ENCODE measurements at regions not wholly inside any gene's neighbourhood (a gene's known extent, or its start where the extent isn't known, plus 50 kb on each side); places are given as distances from the start of the nearest gene placed in this dataset.

GRCh38 chr7:94062372-94062771 is 58.2 kb upstream of the BET1 start:
- no peak overlapping the region for H3K4me3 ChIP-seq (ENCODE audit: low read depth, low read length)
- peak; percentile 43 for DNase-seq (ENCODE audit: low read depth)
- TF ChIP-seq, protein P1, sequence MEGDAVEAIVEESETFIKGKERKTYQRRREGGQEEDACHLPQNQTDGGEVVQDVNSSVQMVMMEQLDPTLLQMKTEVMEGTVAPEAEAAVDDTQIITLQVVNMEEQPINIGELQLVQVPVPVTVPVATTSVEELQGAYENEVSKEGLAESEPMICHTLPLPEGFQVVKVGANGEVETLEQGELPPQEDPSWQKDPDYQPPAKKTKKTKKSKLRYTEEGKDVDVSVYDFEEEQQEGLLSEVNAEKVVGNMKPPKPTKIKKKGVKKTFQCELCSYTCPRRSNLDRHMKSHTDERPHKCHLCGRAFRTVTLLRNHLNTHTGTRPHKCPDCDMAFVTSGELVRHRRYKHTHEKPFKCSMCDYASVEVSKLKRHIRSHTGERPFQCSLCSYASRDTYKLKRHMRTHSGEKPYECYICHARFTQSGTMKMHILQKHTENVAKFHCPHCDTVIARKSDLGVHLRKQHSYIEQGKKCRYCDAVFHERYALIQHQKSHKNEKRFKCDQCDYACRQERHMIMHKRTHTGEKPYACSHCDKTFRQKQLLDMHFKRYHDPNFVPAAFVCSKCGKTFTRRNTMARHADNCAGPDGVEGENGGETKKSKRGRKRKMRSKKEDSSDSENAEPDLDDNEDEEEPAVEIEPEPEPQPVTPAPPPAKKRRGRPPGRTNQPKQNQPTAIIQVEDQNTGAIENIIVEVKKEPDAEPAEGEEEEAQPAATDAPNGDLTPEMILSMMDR (IDR thresholded peaks at IDR 0.05; ENCODE audit: insufficient read depth, low read depth, low read length) = no peak

DNA sequence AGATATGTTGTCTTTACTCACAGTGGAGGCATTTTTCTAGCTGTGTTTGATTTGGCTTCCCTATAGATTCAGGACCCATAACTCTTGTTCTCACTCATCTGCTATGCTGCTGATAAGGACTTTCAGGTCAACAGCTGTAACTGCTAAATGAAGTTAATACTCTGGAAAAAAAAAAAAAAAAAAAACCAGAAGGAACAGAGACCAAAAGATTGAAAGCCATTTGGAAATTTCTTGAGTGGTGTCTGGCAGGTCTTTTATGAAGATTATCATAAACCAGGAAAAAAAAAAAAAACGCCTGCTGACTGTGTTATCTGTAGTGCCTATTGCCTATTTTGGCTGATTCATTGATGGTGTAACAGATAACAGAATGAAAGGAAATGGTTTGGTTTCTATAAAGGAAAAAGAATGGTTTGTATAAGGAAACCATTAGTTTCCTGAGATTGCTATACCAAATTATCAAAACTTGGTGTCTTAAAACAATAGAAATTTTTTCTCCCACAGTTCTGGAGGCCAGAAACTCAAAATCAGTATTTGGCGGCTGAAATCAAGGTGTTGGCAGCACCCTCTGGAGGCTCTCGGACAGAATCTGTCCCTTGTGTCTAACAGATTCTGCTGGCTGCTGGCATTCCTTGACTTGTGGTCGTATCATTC is 60.5 kb upstream of the BET1 start:
- no peak overlapping the region for H3K4me3 ChIP-seq (ENCODE audit: low read depth, low read length)
- peak; percentile 69 for DNase-seq (ENCODE audit: low read depth)
- TF ChIP-seq, protein P1 (IDR thresholded peaks at IDR 0.05; ENCODE audit: insufficient read depth, low read depth, low read length) = no peak

DNA sequence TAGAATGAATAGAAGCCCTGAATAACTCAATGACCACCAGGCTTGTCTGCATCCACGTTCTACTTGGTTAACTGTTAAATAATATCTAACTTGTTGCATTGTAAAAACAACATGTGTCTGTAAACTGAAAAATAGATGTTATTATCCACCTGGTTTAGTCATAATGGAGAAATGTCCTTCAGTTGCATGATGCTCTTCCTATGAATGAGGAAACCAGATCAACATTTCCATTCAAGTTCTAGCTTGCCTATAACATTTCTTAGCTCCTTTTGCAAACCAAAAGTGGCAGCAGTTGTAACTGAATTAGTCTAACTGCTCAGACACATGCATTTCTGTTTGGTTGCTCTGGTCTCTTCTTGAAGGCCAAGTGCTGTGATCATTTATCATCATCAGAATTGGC is 62.9 kb upstream of the BET1 start:
- TF ChIP-seq, protein P1 (IDR thresholded peaks at IDR 0.05; ENCODE audit: insufficient read depth, low read depth, low read length) = no peak

DNA sequence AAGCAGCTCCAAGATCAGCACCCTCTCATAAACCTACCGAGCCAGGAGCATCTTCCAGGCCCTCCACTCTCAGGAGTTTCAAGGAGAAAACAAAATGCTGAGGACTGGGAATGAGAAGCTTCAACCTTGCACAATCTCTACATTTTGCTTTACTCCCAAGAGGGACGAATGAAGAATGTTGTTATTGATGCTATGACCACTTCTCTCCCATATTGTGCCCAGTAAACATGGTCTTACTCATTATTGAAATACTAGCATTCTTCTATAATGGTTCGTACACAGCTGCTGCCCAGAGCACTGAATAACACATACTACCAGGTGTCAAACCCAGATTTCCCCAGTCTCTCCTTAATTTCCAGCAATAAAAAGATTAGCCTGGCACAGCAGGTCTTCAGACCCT is 63.4 kb upstream of the BET1 start:
- DNase-seq (ENCODE audit: low read depth) = peak; percentile 38

More for the DNA sequence above, 62.9 kb upstream of the BET1 start:
- DNase-seq (ENCODE audit: low read depth) = no peak
- H3K4me3 ChIP-seq (ENCODE audit: low read depth, low read length) = no peak overlapping the region

DNA sequence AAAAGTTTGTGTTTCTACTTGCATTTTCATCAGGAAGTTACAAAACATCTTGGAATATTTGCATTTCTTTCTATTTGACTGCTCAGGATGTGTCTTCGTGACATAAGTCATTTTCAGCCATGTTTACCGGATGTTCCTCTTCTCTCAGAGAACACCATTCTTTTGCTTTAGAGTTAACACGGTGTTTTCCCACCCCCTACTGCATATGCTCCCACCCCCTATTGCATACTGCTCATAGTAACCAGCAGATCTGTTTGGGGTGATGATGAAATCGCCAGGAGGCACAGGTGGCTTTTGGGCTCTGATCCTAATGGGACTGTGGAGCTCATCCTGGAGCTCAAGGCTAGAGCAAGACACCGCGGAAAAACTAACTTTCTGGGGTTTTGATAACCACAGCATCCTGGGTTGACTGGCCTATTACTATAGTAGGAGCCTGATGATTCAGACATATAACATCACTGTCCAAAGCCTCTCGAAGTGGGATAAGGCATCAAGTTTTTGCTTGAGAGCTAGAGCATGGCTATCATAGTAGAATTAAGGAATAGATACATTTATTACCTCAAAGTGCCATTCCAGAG is 65.1 kb upstream of the BET1 start:
- TF ChIP-seq, protein P1 (IDR thresholded peaks at IDR 0.05; ENCODE audit: insufficient read depth, low read depth, low read length) = no peak
- DNase-seq (ENCODE audit: low read depth) = no peak

More for the DNA sequence above, 63.4 kb upstream of the BET1 start:
- no peak overlapping the region for H3K4me3 ChIP-seq (ENCODE audit: low read depth, low read length)
- TF ChIP-seq, protein P1 (IDR thresholded peaks at IDR 0.05; ENCODE audit: insufficient read depth, low read depth, low read length) = no peak

GRCh38 chr7:94080551-94080950 is 76.4 kb upstream of the BET1 start:
- TF ChIP-seq, protein P1 (IDR thresholded peaks at IDR 0.05; ENCODE audit: insufficient read depth, low read depth, low read length) = no peak
- DNase-seq (ENCODE audit: low read depth) = no peak

More for the DNA sequence above, 65.1 kb upstream of the BET1 start:
- no peak overlapping the region for H3K4me3 ChIP-seq (ENCODE audit: low read depth, low read length)

More at GRCh38 chr7:94080551-94080950, 76.4 kb upstream of the BET1 start:
- no peak overlapping the region for H3K4me3 ChIP-seq (ENCODE audit: low read depth, low read length)
